GM18502 (cell line): ENCODE measurements at regions not wholly inside any gene's neighbourhood (a gene's known extent, or its start where the extent isn't known, plus 50 kb on each side); places are given as distances from the start of the nearest gene placed in this dataset.
"Not testable (repeated sequence)": the region's sequence is repeated elsewhere in the genome, so short reads cannot be mapped to it uniquely, and the experiment has no call there.

Experiments used
- ATAC-seq: cut with Tn5 transposase; IDR thresholded peaks from one replicate; pipeline ENCODE4 v1.9.1; 2021; ENCODE audit warnings: mild to moderate bottlenecking; ENCODE audit not compliant: unreplicated experiment, poor library complexity

- no peak for ATAC-seq
Observed at GRCh38 chr21:21831036-21831435, 832.8 kb downstream of the NCAM2 start.

GRCh38 chr21:21845901-21846300, 847.7 kb downstream of the NCAM2 start:
- no peak for ATAC-seq

DNA sequence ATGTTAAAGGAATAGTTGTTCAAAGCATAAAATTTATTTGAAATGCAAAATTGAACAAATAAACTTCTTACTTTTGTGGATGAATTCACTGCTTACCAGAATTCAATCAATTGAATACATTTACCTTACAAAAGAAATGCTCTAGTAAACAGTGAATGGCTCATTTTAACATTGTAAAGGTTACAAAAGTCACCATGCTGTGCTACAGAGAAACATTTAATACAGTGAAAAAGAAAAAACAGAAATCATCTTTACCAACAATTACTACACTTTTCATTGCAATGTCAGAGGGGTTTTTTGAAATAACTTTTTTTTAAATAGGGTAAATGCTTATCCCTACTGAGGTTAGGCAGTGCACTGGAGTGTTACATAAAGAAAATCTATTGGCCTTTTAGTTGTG, 853.0 kb downstream of the NCAM2 start:
- ATAC-seq: no peak

DNA sequence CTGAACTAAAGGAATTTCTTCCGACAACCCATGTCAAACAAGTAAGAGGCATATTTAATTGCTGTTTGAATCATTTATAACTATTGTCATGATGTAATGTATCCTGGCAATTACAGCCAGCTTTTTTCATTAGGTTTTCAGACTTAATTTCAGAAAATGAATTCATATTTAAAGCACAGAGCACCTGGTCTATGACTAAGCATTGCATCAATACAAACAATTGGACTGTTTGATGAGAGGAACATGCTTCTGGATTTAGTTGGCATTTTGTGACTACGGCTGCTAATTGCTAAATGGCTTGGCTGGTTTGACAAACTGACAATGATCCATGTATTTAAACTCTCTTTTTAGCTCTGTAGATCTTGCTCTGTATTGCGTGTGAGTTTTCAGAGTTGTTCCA, 853.4 kb downstream of the NCAM2 start:
- ATAC-seq: no peak

DNA sequence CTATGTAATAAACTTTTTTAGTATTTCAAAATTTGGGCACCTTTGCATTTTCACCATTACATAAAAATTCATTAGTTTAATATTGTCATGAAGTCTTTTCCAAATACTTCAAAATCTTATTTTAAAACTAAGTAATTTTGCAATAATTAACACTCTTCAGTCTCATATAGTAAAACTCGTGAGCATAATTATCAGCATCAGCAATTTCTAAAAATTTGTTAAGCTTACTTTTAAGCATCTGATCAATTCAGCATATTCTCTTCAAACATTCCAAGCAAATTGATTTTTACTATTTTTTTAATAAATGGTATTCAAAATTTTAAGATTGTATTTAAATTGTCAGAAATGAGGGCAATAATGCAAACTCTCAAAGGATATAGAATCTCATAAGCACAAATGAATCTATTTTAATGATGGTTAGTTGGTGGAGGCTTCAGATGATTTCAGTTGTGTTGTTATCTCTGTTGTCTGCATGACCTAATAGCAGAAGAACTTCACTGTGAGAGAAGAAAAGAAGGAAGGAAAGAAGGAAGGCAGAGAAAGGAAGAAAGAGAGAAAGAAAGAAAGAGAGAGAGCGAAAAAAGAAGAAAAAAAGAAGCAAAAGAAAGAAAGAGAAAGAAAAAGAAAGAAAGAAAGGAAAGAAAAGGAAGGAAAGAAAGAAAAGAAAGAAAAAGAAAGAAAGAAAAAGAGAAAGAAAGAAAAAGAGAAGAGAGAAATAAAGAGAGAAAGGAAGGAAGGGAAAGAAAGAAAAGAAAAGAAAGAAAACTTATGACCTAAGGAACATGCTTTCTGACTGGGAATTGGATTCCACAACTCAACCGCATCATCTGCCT, 860.5 kb downstream of the NCAM2 start:
- no peak for ATAC-seq

- no peak for ATAC-seq
Observed at GRCh38 chr21:21860888-21861287, 862.7 kb downstream of the NCAM2 start.

DNA sequence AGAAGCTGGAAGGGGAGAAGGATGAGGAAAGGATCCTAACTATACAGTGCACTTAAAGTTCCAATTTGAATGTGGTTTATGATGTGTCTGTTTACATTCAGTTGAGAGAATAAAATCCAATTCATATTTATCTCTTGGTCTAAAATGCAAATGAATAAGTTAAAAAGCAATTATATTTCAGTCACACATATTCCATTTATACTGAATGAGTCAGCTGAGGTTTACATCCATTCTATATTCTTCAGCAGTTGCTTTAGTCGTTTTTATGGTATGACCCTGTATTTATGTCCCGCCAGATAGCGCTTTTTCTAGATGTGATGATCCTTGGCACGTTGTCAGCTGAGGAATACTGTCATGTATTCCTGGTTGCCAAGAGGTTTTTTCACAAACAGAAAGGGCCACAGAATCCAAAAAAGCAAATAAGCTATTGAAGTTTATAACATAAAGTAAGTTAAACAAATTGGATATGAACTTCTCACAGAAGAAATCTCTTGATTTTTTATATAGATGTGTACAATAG, 866.2 kb downstream of the NCAM2 start:
- ATAC-seq: no peak

- ATAC-seq: no peak
Observed at GRCh38 chr21:21897275-21897883, 899.2 kb downstream of the NCAM2 start.

- ATAC-seq: no peak
Observed at GRCh38 chr21:21898801-21899200, 900.6 kb downstream of the NCAM2 start.

DNA sequence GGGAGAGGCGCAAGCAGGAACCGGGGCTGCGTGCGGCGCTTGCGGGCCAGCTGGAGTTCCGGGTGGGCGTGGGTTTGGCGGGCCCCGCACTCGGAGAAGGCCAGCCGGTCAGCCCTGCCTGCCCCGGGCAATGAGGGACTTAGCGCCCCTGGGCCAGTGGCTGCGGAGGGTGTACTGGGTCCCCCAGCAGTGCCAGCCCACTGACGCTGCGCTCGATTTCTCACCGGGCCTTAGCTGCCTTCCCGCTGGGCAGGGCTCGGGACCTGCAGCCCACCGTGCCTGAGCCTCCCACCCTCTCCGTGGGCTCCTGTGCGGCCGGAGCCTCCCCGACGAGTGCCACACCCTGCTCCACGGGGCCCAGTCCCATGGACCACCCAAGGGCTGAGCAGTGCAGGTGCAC, 904.2 kb downstream of the NCAM2 start:
- ATAC-seq: not testable (repeated sequence)

- ATAC-seq: no peak
Observed at GRCh38 chr21:21907271-21907670, 909.1 kb downstream of the NCAM2 start.

DNA sequence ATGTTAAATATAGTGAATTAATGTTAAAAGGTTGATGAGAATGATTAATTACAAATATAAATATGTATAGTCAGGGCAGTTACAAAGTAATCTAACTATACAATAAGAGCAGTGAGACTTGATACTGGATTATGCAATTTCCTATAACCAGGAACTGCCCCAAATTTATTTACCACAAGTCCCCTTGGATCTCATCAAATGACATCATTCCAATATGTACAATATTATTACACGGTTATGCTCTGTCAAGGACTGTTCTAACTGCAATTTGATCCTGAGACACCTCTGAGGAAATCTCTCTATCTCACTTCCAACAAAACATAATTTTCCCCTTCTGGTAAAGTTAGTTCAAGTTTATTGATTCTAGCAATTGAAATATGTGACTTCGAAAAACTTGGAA, 917.6 kb downstream of the NCAM2 start:
- ATAC-seq: no peak

GRCh38 chr21:21921410-21922232, 923.4 kb downstream of the NCAM2 start:
- no peak for ATAC-seq

DNA sequence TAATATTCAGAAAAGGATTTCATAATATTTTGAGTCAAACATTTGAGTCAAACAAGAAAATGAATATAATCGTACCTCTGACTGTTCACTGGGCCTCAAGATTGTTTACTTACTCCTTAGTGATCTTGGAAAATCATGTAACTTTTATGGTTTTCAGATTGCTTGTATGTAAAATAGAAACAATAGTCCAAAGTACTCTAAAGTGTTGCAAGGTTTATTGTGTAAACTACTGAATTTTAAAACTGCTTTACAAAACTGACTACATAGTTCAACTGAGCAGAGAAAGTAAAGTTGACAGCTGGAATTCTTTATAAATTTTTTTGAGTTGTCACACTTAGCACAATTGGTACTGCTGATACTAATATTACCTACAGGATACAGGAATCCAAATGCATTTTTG, 931.0 kb downstream of the NCAM2 start:
- ATAC-seq: no peak

DNA sequence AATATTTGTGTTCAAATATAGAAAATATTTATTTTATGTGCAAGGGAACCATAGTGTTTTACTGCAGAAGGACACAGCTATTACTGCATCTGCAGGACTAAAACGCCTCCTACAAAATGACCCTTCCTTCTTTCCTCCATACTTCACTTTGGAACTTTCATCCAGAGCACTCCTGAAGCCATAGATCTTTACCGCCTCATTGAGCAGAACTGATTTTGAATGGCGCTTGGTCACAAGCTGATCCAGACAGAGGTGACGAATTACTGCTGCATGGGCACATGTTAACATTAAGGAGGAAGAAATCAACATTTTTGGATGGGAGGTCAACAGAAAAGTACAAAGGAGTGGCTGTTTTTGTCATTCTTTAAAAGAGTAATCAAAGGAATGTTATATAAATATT, 931.6 kb downstream of the NCAM2 start:
- ATAC-seq: no peak

DNA sequence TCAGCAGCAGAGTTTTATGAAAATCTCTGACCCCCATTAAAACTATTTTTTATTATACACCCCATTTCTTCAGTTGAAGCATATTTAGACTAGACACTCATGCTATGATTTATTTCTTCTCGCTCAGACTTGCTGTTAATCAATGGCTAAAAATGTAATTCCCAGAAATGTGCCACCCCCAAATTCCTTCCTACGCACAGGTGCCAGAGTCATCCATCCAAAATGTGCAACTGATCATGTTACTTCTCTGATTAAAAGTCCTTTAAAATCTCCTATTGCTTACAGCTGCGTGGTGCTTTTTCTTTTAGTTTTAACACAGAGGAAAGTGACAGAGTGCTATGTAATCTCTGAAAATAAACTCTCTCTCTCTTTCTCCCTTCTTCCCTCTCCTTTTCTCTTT, 954.4 kb downstream of the NCAM2 start:
- ATAC-seq: no peak

DNA sequence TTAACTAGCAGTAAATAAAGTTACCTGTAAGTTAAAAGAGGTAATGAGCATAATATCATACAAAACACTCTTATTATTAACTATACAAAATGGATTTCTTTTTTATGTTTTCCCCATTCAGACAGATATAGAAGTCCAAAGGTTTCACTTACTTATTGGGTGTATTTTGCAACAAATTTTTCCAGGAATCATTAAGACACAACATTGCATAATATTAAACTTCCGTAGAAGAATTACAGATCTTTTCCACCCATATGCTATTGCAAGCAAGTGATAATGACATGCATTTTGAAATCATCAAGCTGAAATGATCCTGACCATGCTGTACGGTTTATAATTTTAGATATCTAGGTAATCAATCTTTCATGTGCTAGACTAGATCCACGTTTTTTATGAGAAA, 957.0 kb downstream of the NCAM2 start:
- no peak for ATAC-seq

DNA sequence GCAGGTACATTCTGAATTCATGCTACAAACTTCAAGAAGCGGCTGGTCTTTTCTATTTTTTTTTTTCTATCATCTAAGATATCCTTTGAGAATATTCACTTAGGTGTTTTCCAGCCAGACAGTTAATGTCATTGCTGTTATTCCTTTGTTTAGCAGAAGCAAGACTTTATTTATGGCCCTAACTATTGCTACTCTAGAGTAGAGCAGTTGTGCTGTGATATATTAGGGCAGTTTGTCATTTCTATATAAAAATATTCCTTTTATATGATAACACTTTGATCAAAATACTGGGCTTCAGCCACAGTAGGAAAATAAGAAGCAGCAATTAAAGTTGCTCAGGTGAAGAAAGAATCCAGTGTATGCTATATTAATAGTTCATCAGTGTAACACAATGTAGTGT, 959.3 kb downstream of the NCAM2 start:
- no peak for ATAC-seq

- ATAC-seq: no peak
Observed at GRCh38 chr21:21963911-21964310, 965.7 kb downstream of the NCAM2 start.

DNA sequence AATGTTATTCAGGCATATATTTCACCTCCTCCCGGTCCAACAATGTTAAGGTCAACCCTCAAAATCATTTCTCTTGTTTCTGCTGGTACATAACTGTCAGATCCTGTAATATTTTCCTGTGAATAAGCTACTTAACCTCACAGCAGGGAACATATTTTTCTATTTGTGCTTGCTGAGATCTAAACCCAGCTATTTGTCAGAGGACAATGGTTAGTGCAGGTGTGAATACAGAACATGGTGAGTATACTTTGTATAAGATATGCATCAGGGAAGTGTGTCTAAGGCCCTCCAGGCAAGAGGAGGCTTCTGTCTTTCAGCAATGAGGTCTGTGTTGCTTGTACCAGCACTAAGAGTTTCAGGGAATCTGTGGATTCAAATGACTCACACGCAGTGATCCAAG, 970.6 kb downstream of the NCAM2 start:
- no peak for ATAC-seq

DNA sequence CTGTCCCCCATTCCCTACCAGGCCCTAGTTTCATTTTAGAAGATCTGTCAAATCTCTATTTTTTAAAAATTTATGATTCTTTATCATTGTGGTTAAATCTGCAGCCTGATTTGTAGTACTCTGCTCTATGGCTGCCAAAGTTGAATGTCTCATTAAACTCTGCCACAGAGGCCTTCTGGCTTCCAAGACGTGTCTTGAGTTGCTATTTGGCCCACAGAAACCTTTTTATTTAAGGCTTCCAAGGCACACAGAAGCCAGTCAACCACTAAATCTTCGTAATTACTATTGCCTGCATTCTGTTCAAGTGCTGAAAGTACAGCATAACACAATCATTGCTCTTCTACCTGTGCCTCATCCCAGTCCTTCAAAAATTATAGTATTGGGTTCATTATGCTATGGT, 971.0 kb downstream of the NCAM2 start:
- ATAC-seq: no peak
